Stimulated activated CD4-positive, alpha-beta T cell treated with anti-CD3 and anti-CD28 coated beads, Interleukin-12 subunit alpha, Interleukin-12 subunit beta, amount 100 ng/mL, for 48 hours (primary cell): ENCODE measurements at regions not wholly inside any gene's neighbourhood (a gene's known extent, or its start where the extent isn't known, plus 50 kb on each side); places are given as distances from the start of the nearest gene placed in this dataset.
A peak's percentile ranks its signal among the peaks of the same experiment; 100 is the strongest.

Experiments
- DNase-seq, 3 donors: peaks; one replicate each; pipeline ENCODE4 v3.0.0-alpha.2; 2020; ENCODE audit warnings: low read depth in 2 of 3, low spot score in 1 of 3

DNA sequence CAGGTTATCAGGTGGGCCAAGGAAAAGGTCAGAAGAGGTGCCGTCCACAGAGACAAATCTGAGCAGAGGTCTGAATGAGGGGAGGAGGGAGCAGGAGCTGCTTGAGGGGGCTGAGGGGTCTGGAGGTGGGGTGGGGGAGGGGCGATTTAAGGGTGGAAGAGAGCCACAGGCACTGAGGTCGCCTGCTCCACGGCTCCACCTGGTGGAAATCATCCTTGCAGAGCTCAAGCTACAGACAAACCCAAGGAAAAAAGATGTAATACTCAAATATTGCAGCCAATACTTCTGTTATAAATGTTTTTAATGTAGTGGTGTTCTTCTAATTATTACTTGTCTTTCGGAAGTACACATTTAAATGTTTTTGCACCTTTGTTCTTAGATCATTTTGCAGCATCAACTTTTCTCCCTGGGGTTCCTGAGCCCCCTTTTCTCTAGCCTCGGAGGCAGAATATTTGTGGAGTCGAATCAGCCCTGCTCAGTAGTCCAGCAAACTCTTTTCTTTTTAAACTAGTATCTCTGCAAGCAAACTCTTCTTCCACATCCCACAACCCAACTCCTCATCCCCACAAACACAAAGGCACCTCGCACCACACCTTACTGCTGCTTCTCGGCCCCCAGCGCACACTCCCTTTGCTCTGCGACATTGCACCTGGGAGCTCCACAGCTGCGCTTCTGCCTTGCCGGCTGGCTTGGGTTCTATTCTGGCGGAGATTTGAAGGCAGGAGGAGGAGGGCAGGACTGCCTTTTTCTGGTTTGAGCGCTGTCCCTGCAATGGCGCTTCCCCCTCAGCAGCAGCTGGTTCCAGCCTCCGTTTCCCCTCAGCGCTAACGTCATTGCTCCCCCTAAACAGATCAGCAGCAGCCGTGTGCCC lies 51.0 kb upstream of the TFAP2A start:
- peak in 1 of 3 donors; percentile 9 for DNase-seq
